ENCODE measurements at regions not wholly inside any gene's neighbourhood (a gene's known extent, or its start where the extent isn't known, plus 50 kb on each side); places are given as distances from the start of the nearest gene placed in this dataset.
"Not testable (repeated sequence)": the region's sequence is repeated elsewhere in the genome, so short reads cannot be mapped to it uniquely, and the experiment has no call there.

DNA sequence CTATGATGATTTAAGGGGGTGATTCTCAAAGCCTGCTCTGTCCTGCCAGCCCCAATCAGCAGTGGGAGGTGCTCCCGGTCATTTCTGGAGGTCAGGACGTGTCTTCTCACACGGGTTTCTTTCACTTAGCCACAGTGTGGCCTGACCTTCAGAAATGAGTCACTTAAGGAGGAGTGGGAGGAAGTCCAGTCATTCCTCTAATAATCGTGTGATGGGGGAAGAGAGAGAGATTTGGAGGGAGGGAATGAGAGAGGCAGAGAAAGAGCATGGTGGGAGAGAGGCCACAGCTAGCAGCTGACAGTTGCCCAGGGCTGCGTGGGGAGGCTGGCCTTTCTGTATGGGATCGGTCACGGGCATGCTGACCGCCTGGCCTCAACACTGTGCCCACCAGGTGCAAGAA, 142.6 kb upstream of the ZNF469 start:
- not testable (repeated sequence) for H3K27me3 ChIP-seq (ENCODE audit: control insufficient read depth, insufficient read depth, low read length); H3K27ac ChIP-seq (ENCODE audit: low read depth, low read length); H3K9me3 ChIP-seq (ENCODE audit: control insufficient read depth, insufficient read depth, low read length); H3K36me3 ChIP-seq (ENCODE audit: control insufficient read depth, insufficient read depth, low read length); H3K4me1 ChIP-seq (ENCODE audit: control insufficient read depth, insufficient read depth, low read length); H3K9ac ChIP-seq (ENCODE audit: low read depth, low read length); H3K4me3 ChIP-seq (ENCODE audit: low read depth, low read length)

GRCh38 chr16:88240776-88241175, 142.0 kb upstream of the ZNF469 start:
- H3K36me3 ChIP-seq (ENCODE audit: control insufficient read depth, insufficient read depth, low read length); H3K4me1 ChIP-seq (ENCODE audit: control insufficient read depth, insufficient read depth, low read length); H3K4me3 ChIP-seq (ENCODE audit: low read depth, low read length); H3K27ac ChIP-seq (ENCODE audit: low read depth, low read length); H3K9ac ChIP-seq (ENCODE audit: low read depth, low read length); H3K9me3 ChIP-seq (ENCODE audit: control insufficient read depth, insufficient read depth, low read length); H3K27me3 ChIP-seq (ENCODE audit: control insufficient read depth, insufficient read depth, low read length): not testable (repeated sequence)

- H3K27ac ChIP-seq (ENCODE audit: low read depth, low read length); H3K4me1 ChIP-seq (ENCODE audit: control insufficient read depth, insufficient read depth, low read length): not testable (repeated sequence)
Observed at GRCh38 chr16:88241404-88242311, 141.1 kb upstream of the ZNF469 start.

DNA sequence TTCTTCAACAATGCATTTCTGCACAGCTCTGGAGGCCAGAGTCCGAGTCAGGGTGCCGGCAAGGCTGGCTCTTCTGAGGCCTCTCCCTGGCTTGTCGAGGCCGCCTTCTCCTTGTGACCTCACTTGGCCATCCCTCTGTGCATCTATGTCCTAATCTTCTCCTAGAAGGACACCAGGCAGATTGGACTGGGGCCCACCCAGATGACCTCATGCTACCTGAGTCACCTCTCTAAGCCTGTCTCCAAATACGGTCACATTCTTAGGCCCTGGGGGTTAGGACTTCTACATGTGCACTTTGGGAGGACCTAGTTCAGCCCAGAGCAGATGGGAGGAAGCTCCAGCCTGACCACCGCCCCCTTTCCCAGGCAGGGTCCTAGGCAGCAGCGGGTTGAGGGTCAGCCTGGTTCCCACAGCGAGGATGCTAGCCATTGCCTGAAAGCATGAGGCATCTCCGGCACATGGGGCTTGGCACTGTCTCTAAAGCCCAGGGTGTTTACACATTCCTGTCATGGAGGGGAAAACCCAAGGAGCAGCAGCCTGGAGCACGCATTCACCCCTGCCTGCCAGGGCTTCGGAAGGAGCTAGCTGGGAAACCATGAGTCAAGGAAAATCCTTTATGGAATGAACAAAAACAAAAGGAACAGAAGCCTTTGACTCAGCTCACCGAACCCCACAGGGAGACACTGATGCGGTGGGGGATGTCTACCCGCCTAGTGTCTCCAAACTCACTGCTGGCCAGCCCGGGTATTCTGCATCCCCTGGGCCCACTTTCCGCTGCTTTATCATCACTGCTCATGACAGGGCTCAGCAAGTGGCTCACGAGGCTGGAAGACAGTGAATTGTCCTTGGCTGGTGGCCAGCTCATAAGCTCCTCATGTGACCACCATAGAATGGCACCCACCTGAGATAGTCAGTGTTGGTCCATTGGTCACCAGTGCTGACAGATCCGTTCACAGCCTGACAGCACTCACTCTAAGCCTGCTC, 140.2 kb upstream of the ZNF469 start:
- not testable (repeated sequence) for H3K27me3 ChIP-seq (ENCODE audit: control insufficient read depth, insufficient read depth, low read length); H3K4me1 ChIP-seq (ENCODE audit: control insufficient read depth, insufficient read depth, low read length); H3K9me3 ChIP-seq (ENCODE audit: control insufficient read depth, insufficient read depth, low read length); H3K9ac ChIP-seq (ENCODE audit: low read depth, low read length); H3K36me3 ChIP-seq (ENCODE audit: control insufficient read depth, insufficient read depth, low read length); H3K4me3 ChIP-seq (ENCODE audit: low read depth, low read length)
- peak overlapping the region; percentile 51 for H3K27ac ChIP-seq (ENCODE audit: low read depth, low read length)

More at GRCh38 chr16:88241404-88242311, 141.1 kb upstream of the ZNF469 start:
- not testable (repeated sequence) for H3K9ac ChIP-seq (ENCODE audit: low read depth, low read length); H3K9me3 ChIP-seq (ENCODE audit: control insufficient read depth, insufficient read depth, low read length); H3K27me3 ChIP-seq (ENCODE audit: control insufficient read depth, insufficient read depth, low read length); H3K36me3 ChIP-seq (ENCODE audit: control insufficient read depth, insufficient read depth, low read length); H3K4me3 ChIP-seq (ENCODE audit: low read depth, low read length)

GRCh38 chr16:88243921-88244320, 138.8 kb upstream of the ZNF469 start:
- not testable (repeated sequence) for H3K4me1 ChIP-seq (ENCODE audit: control insufficient read depth, insufficient read depth, low read length); H3K27me3 ChIP-seq (ENCODE audit: control insufficient read depth, insufficient read depth, low read length); H3K9ac ChIP-seq (ENCODE audit: low read depth, low read length); H3K4me3 ChIP-seq (ENCODE audit: low read depth, low read length); H3K27ac ChIP-seq (ENCODE audit: low read depth, low read length); H3K36me3 ChIP-seq (ENCODE audit: control insufficient read depth, insufficient read depth, low read length); H3K9me3 ChIP-seq (ENCODE audit: control insufficient read depth, insufficient read depth, low read length)

DNA sequence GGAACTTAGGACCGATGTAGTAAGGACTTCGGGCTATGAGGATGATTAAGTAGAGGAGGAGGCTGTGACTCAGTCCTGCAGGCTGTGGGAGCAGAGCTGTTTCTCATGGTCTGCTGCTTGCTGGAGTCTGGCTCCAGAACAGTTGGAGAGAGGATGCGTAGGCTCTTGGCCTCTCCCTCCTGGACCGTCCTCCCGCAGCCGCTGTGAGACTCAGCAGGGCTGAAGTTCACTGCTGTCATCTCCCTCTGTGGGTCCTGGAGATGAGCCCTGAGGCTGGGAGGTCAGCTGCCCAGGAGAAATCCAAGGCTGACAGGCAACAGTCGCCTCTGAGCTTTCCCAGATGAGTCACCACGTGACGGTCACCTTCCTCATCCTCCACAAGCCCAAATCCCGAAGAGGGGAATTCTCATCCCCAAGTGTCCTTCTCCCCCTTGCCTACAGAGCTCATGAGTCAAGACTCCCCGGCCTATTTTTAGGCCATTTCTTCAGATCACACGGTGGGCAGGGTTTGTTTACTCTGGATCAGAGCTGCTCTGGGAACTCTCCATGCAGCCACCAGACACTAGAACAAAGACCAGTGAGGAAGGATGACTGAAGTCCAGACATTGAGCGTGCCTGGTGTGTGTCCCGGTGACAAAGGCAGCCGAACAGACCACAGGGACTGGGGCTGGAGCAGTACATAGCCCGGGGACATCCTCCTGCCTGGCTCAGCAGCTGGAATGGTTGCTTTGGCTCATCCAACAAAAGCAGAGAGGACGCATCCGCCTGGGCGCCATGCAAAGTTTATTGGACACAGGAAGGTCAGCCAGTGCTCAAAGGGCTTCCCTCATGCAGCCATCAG, 137.3 kb upstream of the ZNF469 start:
- not testable (repeated sequence) for H3K9ac ChIP-seq (ENCODE audit: low read depth, low read length); H3K4me3 ChIP-seq (ENCODE audit: low read depth, low read length)

GRCh38 chr16:88246955-88247582, 135.7 kb upstream of the ZNF469 start:
- not testable (repeated sequence) for H3K27ac ChIP-seq (ENCODE audit: low read depth, low read length); H3K4me3 ChIP-seq (ENCODE audit: low read depth, low read length); H3K9me3 ChIP-seq (ENCODE audit: control insufficient read depth, insufficient read depth, low read length); H3K36me3 ChIP-seq (ENCODE audit: control insufficient read depth, insufficient read depth, low read length); H3K9ac ChIP-seq (ENCODE audit: low read depth, low read length); H3K4me1 ChIP-seq (ENCODE audit: control insufficient read depth, insufficient read depth, low read length); H3K27me3 ChIP-seq (ENCODE audit: control insufficient read depth, insufficient read depth, low read length)

More for the DNA sequence above, 137.3 kb upstream of the ZNF469 start:
- not testable (repeated sequence) for H3K4me1 ChIP-seq (ENCODE audit: control insufficient read depth, insufficient read depth, low read length); H3K27ac ChIP-seq (ENCODE audit: low read depth, low read length); H3K9me3 ChIP-seq (ENCODE audit: control insufficient read depth, insufficient read depth, low read length); H3K27me3 ChIP-seq (ENCODE audit: control insufficient read depth, insufficient read depth, low read length); H3K36me3 ChIP-seq (ENCODE audit: control insufficient read depth, insufficient read depth, low read length)

DNA sequence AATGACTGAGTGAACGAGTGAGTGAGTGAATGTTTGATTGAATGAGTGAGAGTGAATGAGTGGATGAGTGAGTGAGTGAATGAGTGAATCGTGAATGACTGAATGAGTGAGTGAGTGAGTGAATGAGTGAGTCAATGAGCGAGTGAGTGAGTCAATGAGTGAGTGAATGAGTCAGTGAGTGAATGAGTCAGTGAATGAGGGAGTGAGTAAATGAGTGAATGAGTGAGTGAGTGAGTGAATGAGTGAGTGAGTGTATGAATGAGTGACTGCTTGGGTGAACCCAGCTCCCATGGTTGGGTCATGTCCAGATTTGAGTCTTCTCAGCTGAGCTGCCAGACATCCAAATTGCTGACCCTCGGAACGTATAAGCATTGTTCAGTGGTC, 135.2 kb upstream of the ZNF469 start:
- H3K9me3 ChIP-seq (ENCODE audit: control insufficient read depth, insufficient read depth, low read length); H3K4me3 ChIP-seq (ENCODE audit: low read depth, low read length); H3K27ac ChIP-seq (ENCODE audit: low read depth, low read length); H3K36me3 ChIP-seq (ENCODE audit: control insufficient read depth, insufficient read depth, low read length); H3K4me1 ChIP-seq (ENCODE audit: control insufficient read depth, insufficient read depth, low read length); H3K9ac ChIP-seq (ENCODE audit: low read depth, low read length); H3K27me3 ChIP-seq (ENCODE audit: control insufficient read depth, insufficient read depth, low read length): not testable (repeated sequence)

- H3K4me1 ChIP-seq (ENCODE audit: control insufficient read depth, insufficient read depth, low read length); H3K4me3 ChIP-seq (ENCODE audit: low read depth, low read length); H3K27ac ChIP-seq (ENCODE audit: low read depth, low read length); H3K27me3 ChIP-seq (ENCODE audit: control insufficient read depth, insufficient read depth, low read length); H3K9ac ChIP-seq (ENCODE audit: low read depth, low read length); H3K9me3 ChIP-seq (ENCODE audit: control insufficient read depth, insufficient read depth, low read length); H3K36me3 ChIP-seq (ENCODE audit: control insufficient read depth, insufficient read depth, low read length): not testable (repeated sequence)
Observed at GRCh38 chr16:88248761-88249160, 134.0 kb upstream of the ZNF469 start.

GRCh38 chr16:88250381-88250780, 132.4 kb upstream of the ZNF469 start:
- not testable (repeated sequence) for H3K4me3 ChIP-seq (ENCODE audit: low read depth, low read length); H3K27ac ChIP-seq (ENCODE audit: low read depth, low read length); H3K9ac ChIP-seq (ENCODE audit: low read depth, low read length); H3K27me3 ChIP-seq (ENCODE audit: control insufficient read depth, insufficient read depth, low read length); H3K36me3 ChIP-seq (ENCODE audit: control insufficient read depth, insufficient read depth, low read length); H3K9me3 ChIP-seq (ENCODE audit: control insufficient read depth, insufficient read depth, low read length); H3K4me1 ChIP-seq (ENCODE audit: control insufficient read depth, insufficient read depth, low read length)
